Colonic mucosa (tissue), 4 donors: ENCODE measurements at regions not wholly inside any gene's neighbourhood (a gene's known extent, or its start where the extent isn't known, plus 50 kb on each side); places are given as distances from the start of the nearest gene placed in this dataset.

Source experiments
- DNase-seq: peaks from one replicate; pipeline ENCODE4 v3.0.0-alpha.2; 2020
- H3K27ac ChIP-seq: fragments of 200-600 bp; one replicate; pipeline ENCODE4 v1.8.0; 2021
- H3K27me3 ChIP-seq: fragments of 200-600 bp; one replicate; pipeline ENCODE4 v1.8.0; 2021
- H3K36me3 ChIP-seq: fragments of 200-600 bp; one replicate; pipeline ENCODE4 v1.8.0; 2021
- H3K4me1 ChIP-seq: fragments of 200-600 bp; one replicate; pipeline ENCODE4 v1.8.0; 2021; ENCODE audit warnings: mild to moderate bottlenecking
- H3K4me3 ChIP-seq: fragments of 200-600 bp; one replicate; pipeline ENCODE4 v1.8.0; 2021
- H3K9ac ChIP-seq, 2 donors: one replicate each; pipeline ENCODE4 v1.7.0; 2013; ENCODE audit warnings: control low read depth in 2 of 2, low read depth in 2 of 2, low read length in 2 of 2
- H3K9me3 ChIP-seq: fragments of 200-600 bp; one replicate; pipeline ENCODE4 v1.8.0; 2021
- intact Hi-C: fragments of 100-400 bp; cut with DNase I; formaldehyde crosslinking; loops from one replicate; pipeline ENCODE4 v1.14.1; 2022
- TF ChIP-seq, protein P1 (sequence below): fragments of 200-600 bp; IDR thresholded peaks from one replicate; pipeline ENCODE4 v1.8.0; 2022; ENCODE audit warnings: antibody characterized with exemption, mild to moderate bottlenecking
- donor health status: healthy.
- donor health status: DM: no; HTN: no; CAD: no.
- donor health status: DM: no; HTN: no; CAD: no.

GRCh38 chr20:52268184-52268749, 76.7 kb upstream of the ZFP64 start:
- Histone ChIP-seq H3K27me3 (no peaks in the 10 kb centered on the region), H3K4me1 (no peaks in the 10 kb centered on the region), H3K9ac (no peak overlapping the region), H3K36me3 (no peaks in the 10 kb centered on the region), H3K9me3 (no peaks in the 10 kb centered on the region), H3K4me3 (no peak overlapping the region), H3K27ac (no peak overlapping the region)
- TF ChIP-seq, protein P1, sequence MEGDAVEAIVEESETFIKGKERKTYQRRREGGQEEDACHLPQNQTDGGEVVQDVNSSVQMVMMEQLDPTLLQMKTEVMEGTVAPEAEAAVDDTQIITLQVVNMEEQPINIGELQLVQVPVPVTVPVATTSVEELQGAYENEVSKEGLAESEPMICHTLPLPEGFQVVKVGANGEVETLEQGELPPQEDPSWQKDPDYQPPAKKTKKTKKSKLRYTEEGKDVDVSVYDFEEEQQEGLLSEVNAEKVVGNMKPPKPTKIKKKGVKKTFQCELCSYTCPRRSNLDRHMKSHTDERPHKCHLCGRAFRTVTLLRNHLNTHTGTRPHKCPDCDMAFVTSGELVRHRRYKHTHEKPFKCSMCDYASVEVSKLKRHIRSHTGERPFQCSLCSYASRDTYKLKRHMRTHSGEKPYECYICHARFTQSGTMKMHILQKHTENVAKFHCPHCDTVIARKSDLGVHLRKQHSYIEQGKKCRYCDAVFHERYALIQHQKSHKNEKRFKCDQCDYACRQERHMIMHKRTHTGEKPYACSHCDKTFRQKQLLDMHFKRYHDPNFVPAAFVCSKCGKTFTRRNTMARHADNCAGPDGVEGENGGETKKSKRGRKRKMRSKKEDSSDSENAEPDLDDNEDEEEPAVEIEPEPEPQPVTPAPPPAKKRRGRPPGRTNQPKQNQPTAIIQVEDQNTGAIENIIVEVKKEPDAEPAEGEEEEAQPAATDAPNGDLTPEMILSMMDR, result no peak
- no peak for DNase-seq
- intact Hi-C loops, result no loop called here

DNA sequence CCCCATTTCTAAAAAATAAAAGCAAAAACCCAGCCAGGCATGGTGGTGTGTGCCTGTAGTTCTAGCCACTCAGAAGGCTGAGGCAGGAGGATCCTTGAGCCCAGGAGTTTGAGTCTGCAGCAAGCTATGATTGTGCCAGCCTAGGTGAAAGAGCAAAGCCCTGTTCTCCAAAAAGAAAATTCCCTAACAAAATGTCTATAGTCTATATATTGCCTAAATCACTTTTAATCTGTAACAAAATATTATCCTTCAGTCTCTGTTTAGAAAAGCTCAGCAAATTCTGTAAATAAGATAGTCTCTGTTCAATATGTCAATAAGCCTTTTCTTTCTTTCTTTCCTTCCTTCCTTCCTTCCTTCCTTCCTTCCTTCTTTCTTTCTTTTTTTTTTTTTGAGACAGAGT, 75.8 kb upstream of the ZFP64 start:
- Histone ChIP-seq H3K4me1 (no peaks in the 10 kb centered on the region), H3K9me3 (no peaks in the 10 kb centered on the region), H3K27ac (no peak overlapping the region), H3K4me3 (no peak overlapping the region), H3K36me3 (no peaks in the 10 kb centered on the region), H3K9ac (no peak overlapping the region), H3K27me3 (no peaks in the 10 kb centered on the region)
- intact Hi-C loops, result no loop called here
- TF ChIP-seq, protein P1, result no peak
- DNase-seq, result no peak

DNA sequence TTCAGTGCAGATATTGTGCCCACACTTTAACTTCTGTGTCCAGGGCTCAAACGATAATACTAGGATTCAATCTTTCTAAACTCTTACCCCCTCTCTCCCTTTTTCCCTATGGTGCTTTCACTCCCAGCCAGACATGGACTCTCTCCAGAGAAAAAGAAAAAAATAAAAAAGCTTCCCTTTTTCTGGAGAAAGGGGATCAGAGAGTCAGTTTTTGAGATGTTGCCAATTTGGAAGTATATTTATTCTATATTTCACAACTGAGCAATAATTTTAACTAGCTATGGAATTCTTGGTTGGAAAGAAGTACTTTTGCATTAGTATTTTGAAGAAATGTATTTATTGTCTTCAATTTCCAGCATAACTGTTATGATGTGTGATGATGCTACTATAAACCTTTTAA, 72.2 kb upstream of the ZFP64 start:
- Histone ChIP-seq H3K9me3 (no peaks in the 10 kb centered on the region), H3K27me3 (no peaks in the 10 kb centered on the region), H3K4me3 (no peak overlapping the region), H3K27ac (no peak overlapping the region), H3K4me1 (no peaks in the 10 kb centered on the region), H3K36me3 (no peaks in the 10 kb centered on the region), H3K9ac (no peak overlapping the region)
- no peak for DNase-seq
- TF ChIP-seq, protein P1, result no peak
- intact Hi-C loops, result no loop called here

- intact Hi-C loops, result no loop called here
- TF ChIP-seq, protein P1, result no peak
- Histone ChIP-seq H3K4me1 (no peaks in the 10 kb centered on the region), H3K27me3 (no peaks in the 10 kb centered on the region), H3K27ac (no peak overlapping the region), H3K9me3 (no peaks in the 10 kb centered on the region), H3K36me3 (no peaks in the 10 kb centered on the region), H3K4me3 (no peak overlapping the region), H3K9ac (no peak overlapping the region)
- no peak for DNase-seq
Measured at GRCh38 chr20:52261792-52262191, 70.2 kb upstream of the ZFP64 start.

GRCh38 chr20:52259295-52259694, 67.7 kb upstream of the ZFP64 start:
- Histone ChIP-seq H3K4me1 (no peaks in the 10 kb centered on the region), H3K9me3 (no peaks in the 10 kb centered on the region), H3K4me3 (no peak overlapping the region), H3K36me3 (no peaks in the 10 kb centered on the region), H3K27me3 (no peaks in the 10 kb centered on the region), H3K27ac (no peak overlapping the region), H3K9ac (no peak overlapping the region)
- TF ChIP-seq, protein P1, result no peak
- intact Hi-C loops, result no loop called here
- DNase-seq, result no peak

GRCh38 chr20:52256454-52256853, 64.9 kb upstream of the ZFP64 start:
- Histone ChIP-seq H3K9ac (no peak overlapping the region), H3K4me3 (no peak overlapping the region), H3K9me3 (no peaks in the 10 kb centered on the region), H3K36me3 (no peaks in the 10 kb centered on the region), H3K27ac (no peak overlapping the region), H3K4me1 (no peaks in the 10 kb centered on the region), H3K27me3 (no peaks in the 10 kb centered on the region)
- TF ChIP-seq, protein P1, result no peak
- DNase-seq, result no peak
- intact Hi-C loops, result no loop called here
